GM12878 (cell line): ENCODE measurements at regions not wholly inside any gene's neighbourhood (a gene's known extent, or its start where the extent isn't known, plus 50 kb on each side); places are given as distances from the start of the nearest gene placed in this dataset.

Source experiments
- ATAC-seq: fragments of 200-7000 bp; cut with Tn5 transposase; 3 replicates; pipeline ENCODE4 v1.9.1; 2020; ENCODE audit warnings: mild to moderate bottlenecking, moderate library complexity
- BruUV-seq: library from RNA; stranded (reverse); fragments of 400-500 nt; replicated peaks from 2 replicates; lab custom pipeline; 2021; lab: Mats Ljungman, UMichigan
- CTCF ChIA-PET: fragments of 300-600 bp; sonication (Branson Sonifier 250); formaldehyde crosslinking; extraction: SDS; loops from one replicate; lab custom pipeline; 2021; ENCODE audit warnings: inconsistent platforms; lab: Yijun Ruan, JAX
- POLR2A ChIA-PET: fragments of 350-600 bp; formaldehyde crosslinking; extraction: SDS; loops from one replicate; lab custom pipeline; 2021; ENCODE audit warnings: inconsistent platforms; lab: Charles Lee
- RAD21 ChIA-PET: fragments of 300-600 bp; sonication (Branson Sonifier 250); formaldehyde crosslinking; loops from one replicate; lab custom pipeline; 2023; ENCODE audit warnings: antibody characterized with exemption; ENCODE audit not compliant: unreplicated experiment; lab: Charles Lee
- SMC1A ChIA-PET: fragments of 300-600 bp; sonication (Branson Sonifier 250); formaldehyde crosslinking; loops from one replicate; lab custom pipeline; 2023; ENCODE audit not compliant: unreplicated experiment, uncharacterized antibody; lab: Charles Lee
- DNase-seq: peaks from one replicate; pipeline ENCODE4 v3.0.0-alpha.2; 2011; ENCODE audit warnings: low read depth, low spot score
- FAIRE-seq: peaks from 3 replicates; lab custom pipeline; 2011; peaks lifted over from hg19 to GRCh38; lab: Jason Lieb, UNC
- H2AFZ ChIP-seq: 2 replicates; pipeline ENCODE4 v1.6.0; 2011; ENCODE audit warnings: low read depth, low read length, control low read depth; ENCODE audit not compliant: control insufficient read depth
- H3K27ac ChIP-seq: 2 replicates; pipeline ENCODE4 v1.5.1; 2011; ENCODE audit warnings: control low read depth; ENCODE audit not compliant: control insufficient read depth, insufficient read depth
- H3K27me3 ChIP-seq, 2 experiments: replicated peaks in 1 of 2; 2 replicates each; pipeline versions ENCODE4 v1.6.0 to v1.6.1; 2011; ENCODE audit warnings: low read length in 1 of 2; ENCODE audit not compliant: control insufficient read depth in 2 of 2, insufficient read depth in 2 of 2
- H3K36me3 ChIP-seq, 2 experiments: 2 replicates each; pipeline ENCODE4 v1.5.1; 2011; ENCODE audit warnings: low read length in 1 of 2; ENCODE audit not compliant: control insufficient read depth in 2 of 2, insufficient read depth in 2 of 2
- H3K4me1 ChIP-seq: 2 replicates; pipeline ENCODE4 v1.6.1; 2011; ENCODE audit warnings: mild to moderate bottlenecking, low read length, moderate library complexity, mixed read lengths; ENCODE audit not compliant: control insufficient read depth, insufficient read depth
- H3K4me2 ChIP-seq: 2 replicates; pipeline ENCODE4 v1.6.0; 2011; ENCODE audit warnings: control low read depth; ENCODE audit not compliant: control insufficient read depth, insufficient read depth
- H3K4me3 ChIP-seq: fragments of 200-600 bp; sonication (generic); 2 replicates; pipeline ENCODE4 v1.5.1; 2016
- H3K79me2 ChIP-seq: 2 replicates; pipeline ENCODE4 v1.6.0; 2011; ENCODE audit warnings: low read length; ENCODE audit not compliant: control insufficient read depth, insufficient read depth
- H3K9ac ChIP-seq: 2 replicates; pipeline ENCODE4 v1.8.0; 2011; ENCODE audit warnings: low read length, control low read depth, mixed read lengths; ENCODE audit not compliant: control insufficient read depth, insufficient read depth
- H3K9me3 ChIP-seq: replicated peaks from 3 replicates; pipeline ENCODE4 v1.5.1; 2011; ENCODE audit warnings: mild to moderate bottlenecking, low read length; ENCODE audit not compliant: control insufficient read depth, insufficient read depth
- H4K20me1 ChIP-seq: 2 replicates; pipeline ENCODE4 v1.6.0; 2011; ENCODE audit not compliant: control insufficient read depth, insufficient read depth
- BACH1 ChIP-seq: fragments of 450-650 bp; IDR thresholded peaks from 2 replicates; pipeline ENCODE4 v1.6.1; 2017; ENCODE audit warnings: mild to moderate bottlenecking, borderline replicate concordance
- CBFB ChIP-seq: IDR thresholded peaks from 2 replicates; pipeline ENCODE4 v1.6.1; 2016; ENCODE audit warnings: antibody characterized with exemption, low read depth
- EGR1 ChIP-seq, 2 experiments: IDR thresholded peaks; 1 replicate in 1 of 2; 2 replicates in 1 of 2; pipeline ENCODE4 v1.6.1; 2011 to 2012; ENCODE audit warnings: low read depth in 2 of 2, low read length in 2 of 2, borderline replicate concordance in 1 of 2, mild to moderate bottlenecking in 1 of 2, moderate library complexity in 1 of 2
- ETV6 ChIP-seq, 2 experiments: fragments of 450-650 bp in 1 of 2; IDR thresholded peaks in 1 of 2; conservative IDR thresholded peaks in 1 of 2; 2 replicates each; pipeline ENCODE4 v1.6.1; 2014; ENCODE audit warnings: antibody characterized with exemption in 1 of 2, borderline replicate concordance in 1 of 2, low read depth in 1 of 2, mild to moderate bottlenecking in 1 of 2, moderate library complexity in 1 of 2
- GATAD2B ChIP-seq: fragments of 450-650 bp; conservative IDR thresholded peaks from 2 replicates; pipeline ENCODE4 v1.6.1; 2017; ENCODE audit warnings: low read depth, mild to moderate bottlenecking, moderate library complexity
- MTA2 ChIP-seq: fragments of 450-650 bp; IDR thresholded peaks from 2 replicates; pipeline ENCODE4 v1.6.1; 2016; ENCODE audit warnings: low read depth, mild to moderate bottlenecking, moderate library complexity
- PAX5 ChIP-seq: IDR thresholded peaks from 2 replicates; pipeline ENCODE4 v1.6.1; 2011; ENCODE audit warnings: low read depth, low read length, borderline replicate concordance
- POLR2AphosphoS2 ChIP-seq: IDR thresholded peaks from 2 replicates; pipeline ENCODE4 v1.6.1; 2011; ENCODE audit warnings: low read depth, mild to moderate bottlenecking, low read length, improper control_type of control experiment, moderate library complexity
- RFX5 ChIP-seq: IDR thresholded peaks from 2 replicates; pipeline ENCODE4 v1.6.1; 2011; ENCODE audit warnings: low read depth, low read length, improper control_type of control experiment
- SMAD5 ChIP-seq: IDR thresholded peaks from 2 replicates; pipeline ENCODE4 v1.6.1; 2016; ENCODE audit warnings: antibody characterized with exemption, low read depth
- YY1 ChIP-seq: IDR thresholded peaks from 2 replicates; pipeline ENCODE4 v1.6.1; 2011; ENCODE audit warnings: low read depth, mild to moderate bottlenecking, low read length
- ZNF217 ChIP-seq: fragments of 450-650 bp; IDR thresholded peaks from 2 replicates; pipeline ENCODE4 v1.6.1; 2017; ENCODE audit warnings: antibody characterized with exemption, mild to moderate bottlenecking
- WGBS: methylation state at CpG from one replicate; pipeline ENCODE4 v1.1.6; 2016; ENCODE audit warnings: low lambda C conversion rate; ENCODE audit not compliant: insufficient replicate concordance, insufficient coverage; ENCODE audit errors: missing lambda C conversion rate; 5-methylcytosine and 5-hydroxymethylcytosine counted together
- in situ Hi-C: fragments of 300-500 bp; cut with MboI; formaldehyde crosslinking; loops from 9 replicates; pipeline ENCODE4 v1.14.3; 2018; ENCODE audit warnings: mixed read lengths
- intact Hi-C: fragments of 100-400 bp; cut with micrococcal nuclease; formaldehyde crosslinking; loops from one replicate; pipeline ENCODE4 v1.14.2; 2022; ENCODE audit not compliant: unreplicated experiment
- TF ChIP-seq, protein P1 (sequence below): IDR thresholded peaks from 2 replicates; pipeline ENCODE4 v1.6.1; 2011; ENCODE audit warnings: borderline replicate concordance, low read depth, mild to moderate bottlenecking, moderate library complexity, mixed read lengths, low read length; ENCODE audit not compliant: insufficient read depth; ENCODE audit errors: extremely low read length

DNA sequence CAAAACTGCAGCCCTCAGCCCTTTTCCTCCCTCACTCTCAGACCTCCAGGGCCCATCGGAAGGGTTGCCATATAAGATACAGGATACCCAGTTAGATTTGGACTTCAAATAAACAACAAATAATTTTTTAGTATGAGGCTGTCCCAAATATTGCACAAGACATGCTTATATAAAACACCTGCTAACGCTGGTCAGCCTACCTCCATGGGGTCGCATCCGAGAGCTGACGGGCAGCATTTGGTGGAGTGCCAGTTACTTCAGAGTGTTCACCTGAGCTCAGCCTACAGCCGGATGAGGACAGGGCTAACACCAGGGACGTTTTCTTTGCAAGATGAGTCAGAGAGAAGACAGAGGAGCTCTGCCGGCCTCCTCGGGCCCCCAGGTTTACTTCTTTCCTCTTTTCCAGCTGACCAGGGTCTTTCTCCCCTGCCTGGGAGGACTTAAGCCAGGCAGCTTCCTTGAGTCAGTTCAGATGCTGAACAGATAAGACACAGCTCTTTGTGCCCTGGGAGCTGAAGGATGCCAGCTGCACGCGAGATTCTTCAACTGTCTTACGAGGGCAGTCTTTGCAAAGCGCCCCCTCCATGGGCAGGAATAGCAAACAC lies 141.2 kb upstream of the KCNG1 start:
- Histone ChIP-seq H2AFZ (no peak overlapping the region), H3K4me3 (no peak overlapping the region), H3K4me1 (no peaks in the 10 kb centered on the region), H3K36me3 (no peaks in the 10 kb centered on the region), H3K27ac (no peak overlapping the region), H3K79me2 (no peaks in the 10 kb centered on the region), H3K4me2 (no peak overlapping the region), H3K9me3 (no peaks in the 10 kb centered on the region), H3K27me3 (0 out of 4 replicates have a peak, but pooled peaks cover 0 to 2% of the 10 kb centered on the region in 2 experiments), H3K9ac (no peak overlapping the region), H4K20me1 (no peaks in the 10 kb centered on the region)
- RAD21 ChIA-PET, result no interaction called here
- ATAC-seq (no peak), FAIRE-seq (no peak), DNase-seq (no peak)
- in situ Hi-C loops, result no loop called here
- TF ChIP-seq YY1, result no peak
- TF ChIP-seq EGR1 (IDR thresholded peaks at IDR 0.05; ENCODE audit: borderline replicate concordance in 1 of 2, low read depth in 2 of 2, low read length in 2 of 2), result no peak
- no peak for TF ChIP-seq CBFB
- TF ChIP-seq POLR2AphosphoS2, result no peak
- TF ChIP-seq PAX5, result no peak
- no peak for TF ChIP-seq MTA2
- TF ChIP-seq, protein P1, sequence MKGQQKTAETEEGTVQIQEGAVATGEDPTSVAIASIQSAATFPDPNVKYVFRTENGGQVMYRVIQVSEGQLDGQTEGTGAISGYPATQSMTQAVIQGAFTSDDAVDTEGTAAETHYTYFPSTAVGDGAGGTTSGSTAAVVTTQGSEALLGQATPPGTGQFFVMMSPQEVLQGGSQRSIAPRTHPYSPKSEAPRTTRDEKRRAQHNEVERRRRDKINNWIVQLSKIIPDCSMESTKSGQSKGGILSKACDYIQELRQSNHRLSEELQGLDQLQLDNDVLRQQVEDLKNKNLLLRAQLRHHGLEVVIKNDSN, result no peak
- no peak for TF ChIP-seq BACH1
- TF ChIP-seq ETV6 (conservative IDR thresholded peaks at IDR 0.05 in 1 of 2, IDR thresholded peaks at IDR 0.05 in 1 of 2; ENCODE audit: borderline replicate concordance in 1 of 2, low read depth in 1 of 2), result no peak
- no peak for TF ChIP-seq GATAD2B
- TF ChIP-seq SMAD5, result no peak
- TF ChIP-seq ZNF217, result no peak
- no peak for TF ChIP-seq RFX5
- intact Hi-C loops, result no loop called here
- no TSS peak for BruUV-seq
- POLR2A ChIA-PET, result no interaction called here
- WGBS, result 50% methylated on average over 13 of the region's 13 CpGs
- SMC1A ChIA-PET, result no interaction called here
- CTCF ChIA-PET, result no interaction called here
